ENCODE measurements at regions not wholly inside any gene's neighbourhood (a gene's known extent, or its start where the extent isn't known, plus 50 kb on each side); places are given as distances from the start of the nearest gene placed in this dataset.
"Not testable (repeated sequence)": the region's sequence is repeated elsewhere in the genome, so short reads cannot be mapped to it uniquely, and the experiment has no call there.

DNA sequence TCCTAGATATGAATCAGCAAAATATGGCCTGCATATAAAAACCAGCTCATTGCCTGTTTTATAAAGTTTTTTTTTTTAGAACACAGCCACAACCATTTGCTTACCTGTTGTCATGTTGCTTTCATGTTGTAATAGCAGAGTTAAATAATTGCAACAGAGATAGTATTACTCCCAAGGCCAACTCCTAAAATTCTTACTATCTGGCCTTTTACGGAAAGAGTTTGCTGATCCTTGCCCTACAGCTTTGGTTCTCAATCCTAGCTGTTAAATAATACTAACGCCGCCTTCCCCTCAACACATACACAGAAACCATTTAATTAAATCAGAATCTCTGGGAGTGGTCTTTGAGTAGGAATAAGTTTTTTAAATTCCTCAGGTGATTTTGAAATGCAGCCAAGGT lies 231.3 kb upstream of the TET2 start:
- H3K4me3 ChIP-seq (ENCODE audit: low read depth, low read length), result no peak overlapping the region
- TF ChIP-seq, protein P1, sequence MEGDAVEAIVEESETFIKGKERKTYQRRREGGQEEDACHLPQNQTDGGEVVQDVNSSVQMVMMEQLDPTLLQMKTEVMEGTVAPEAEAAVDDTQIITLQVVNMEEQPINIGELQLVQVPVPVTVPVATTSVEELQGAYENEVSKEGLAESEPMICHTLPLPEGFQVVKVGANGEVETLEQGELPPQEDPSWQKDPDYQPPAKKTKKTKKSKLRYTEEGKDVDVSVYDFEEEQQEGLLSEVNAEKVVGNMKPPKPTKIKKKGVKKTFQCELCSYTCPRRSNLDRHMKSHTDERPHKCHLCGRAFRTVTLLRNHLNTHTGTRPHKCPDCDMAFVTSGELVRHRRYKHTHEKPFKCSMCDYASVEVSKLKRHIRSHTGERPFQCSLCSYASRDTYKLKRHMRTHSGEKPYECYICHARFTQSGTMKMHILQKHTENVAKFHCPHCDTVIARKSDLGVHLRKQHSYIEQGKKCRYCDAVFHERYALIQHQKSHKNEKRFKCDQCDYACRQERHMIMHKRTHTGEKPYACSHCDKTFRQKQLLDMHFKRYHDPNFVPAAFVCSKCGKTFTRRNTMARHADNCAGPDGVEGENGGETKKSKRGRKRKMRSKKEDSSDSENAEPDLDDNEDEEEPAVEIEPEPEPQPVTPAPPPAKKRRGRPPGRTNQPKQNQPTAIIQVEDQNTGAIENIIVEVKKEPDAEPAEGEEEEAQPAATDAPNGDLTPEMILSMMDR (IDR thresholded peaks at IDR 0.05; ENCODE audit: low read depth, low read length), result no peak

DNA sequence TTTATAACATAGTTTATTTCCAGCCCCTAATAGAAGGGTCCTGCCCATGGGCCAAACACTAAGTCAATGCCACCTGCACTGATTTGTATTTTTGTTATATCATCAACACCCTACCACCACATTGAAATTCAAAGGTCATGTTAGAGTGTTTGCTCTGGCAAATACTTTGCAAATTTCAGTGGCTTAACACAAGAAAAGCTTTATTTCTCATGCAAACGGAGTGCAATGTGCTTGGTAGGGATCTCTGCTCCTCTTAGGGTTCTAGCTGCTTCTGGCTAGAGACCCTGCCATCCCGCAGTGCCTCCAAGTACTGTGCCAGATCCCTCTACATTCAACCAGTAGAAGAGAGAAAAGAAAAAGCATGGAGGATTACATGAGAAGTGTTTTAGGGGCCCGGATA lies 230.8 kb upstream of the TET2 start:
- TF ChIP-seq, protein P1 (IDR thresholded peaks at IDR 0.05; ENCODE audit: low read depth, low read length), result no peak
- no peak overlapping the region for H3K4me3 ChIP-seq (ENCODE audit: low read depth, low read length)

DNA sequence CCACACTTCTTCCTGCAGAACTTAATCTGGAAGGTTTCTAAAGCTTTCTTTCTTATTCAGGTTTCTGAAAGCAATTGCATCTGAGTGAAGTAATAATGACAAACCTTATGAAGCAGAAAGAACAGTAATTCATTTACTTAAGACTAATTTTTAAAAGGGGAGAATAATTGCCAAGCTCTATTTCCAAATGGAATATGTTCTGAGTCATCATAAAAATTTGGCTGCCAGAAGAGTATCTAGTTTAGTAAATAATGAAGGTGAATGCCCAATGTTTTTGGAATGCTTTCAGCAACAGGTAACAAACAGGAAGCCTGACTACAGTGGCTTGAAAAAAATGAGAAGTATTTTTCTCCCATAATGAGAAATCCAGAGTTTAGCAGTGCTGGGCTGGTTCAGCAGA lies 227.3 kb upstream of the TET2 start:
- TF ChIP-seq, protein P1 (IDR thresholded peaks at IDR 0.05; ENCODE audit: low read depth, low read length), result no peak
- H3K4me3 ChIP-seq (ENCODE audit: low read depth, low read length), result no peak overlapping the region

DNA sequence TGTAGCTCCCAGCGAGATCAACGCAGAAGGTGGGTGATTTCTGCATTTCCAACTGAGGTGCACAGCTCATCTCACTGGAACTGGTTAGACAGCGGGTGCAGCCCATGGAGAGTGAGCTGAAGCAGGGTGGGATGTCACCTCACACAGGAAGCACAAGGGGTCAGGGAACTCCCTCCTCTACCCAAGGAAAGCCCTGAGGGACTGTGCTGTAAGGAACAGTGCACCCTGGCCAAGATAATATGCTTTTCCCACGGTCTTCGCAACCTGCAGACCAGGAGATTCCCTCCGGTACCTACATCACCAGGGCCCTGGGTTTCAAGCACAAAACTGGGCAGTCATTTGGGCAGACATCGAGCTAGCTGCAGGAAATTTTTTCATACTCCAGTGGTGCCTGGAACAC lies 216.4 kb upstream of the TET2 start:
- no peak overlapping the region for H3K4me3 ChIP-seq (ENCODE audit: low read depth, low read length)
- TF ChIP-seq, protein P1 (IDR thresholded peaks at IDR 0.05; ENCODE audit: low read depth, low read length), result no peak

DNA sequence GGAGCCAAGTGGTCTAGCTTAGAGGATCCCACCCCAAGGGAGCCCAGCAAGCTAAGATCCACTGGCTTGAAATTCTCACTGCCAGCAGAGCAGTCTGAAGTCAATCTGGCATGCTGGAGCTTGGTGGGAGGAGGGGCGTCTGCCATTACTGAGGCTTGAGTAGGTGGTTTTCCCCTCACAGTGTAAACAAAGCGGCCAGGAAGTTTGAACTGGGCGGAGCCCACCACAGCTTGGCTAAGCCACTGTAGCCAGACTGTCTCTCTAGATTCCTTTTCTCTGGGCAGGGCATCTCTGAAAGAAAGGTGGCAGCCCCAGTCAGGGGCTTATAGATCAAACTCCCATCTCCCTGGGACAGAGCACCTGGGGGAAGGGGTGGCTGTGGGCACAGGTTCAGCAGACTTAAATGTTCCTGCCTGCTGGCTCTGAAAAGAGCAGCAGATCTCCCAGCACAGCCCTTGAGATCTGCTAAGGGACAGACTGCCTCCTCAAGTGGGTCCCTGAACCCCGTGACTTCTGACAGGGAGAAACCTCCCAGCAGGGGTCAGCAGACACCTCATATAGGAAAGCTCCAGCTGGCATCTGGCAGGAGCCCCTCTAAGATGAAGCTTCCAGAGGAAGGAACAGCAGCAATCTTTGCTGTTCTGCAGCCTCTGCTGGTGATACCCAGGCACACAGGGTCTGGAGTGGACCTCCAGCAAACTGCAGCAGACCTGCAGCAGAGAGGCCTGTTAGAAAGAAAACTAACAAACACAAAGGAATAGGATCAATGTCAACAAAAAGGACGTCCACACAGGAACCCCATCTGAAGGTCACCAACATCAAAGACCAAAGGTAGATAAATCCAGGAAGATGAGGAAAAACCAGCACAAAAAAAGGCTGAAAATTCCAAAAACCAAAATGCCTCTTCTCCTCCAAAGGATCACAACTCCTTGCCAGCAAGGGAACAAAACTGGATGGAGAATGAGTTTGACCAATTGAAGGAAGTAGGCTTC lies 215.6 kb upstream of the TET2 start:
- not testable (repeated sequence) for H3K4me3 ChIP-seq (ENCODE audit: low read depth, low read length)

DNA sequence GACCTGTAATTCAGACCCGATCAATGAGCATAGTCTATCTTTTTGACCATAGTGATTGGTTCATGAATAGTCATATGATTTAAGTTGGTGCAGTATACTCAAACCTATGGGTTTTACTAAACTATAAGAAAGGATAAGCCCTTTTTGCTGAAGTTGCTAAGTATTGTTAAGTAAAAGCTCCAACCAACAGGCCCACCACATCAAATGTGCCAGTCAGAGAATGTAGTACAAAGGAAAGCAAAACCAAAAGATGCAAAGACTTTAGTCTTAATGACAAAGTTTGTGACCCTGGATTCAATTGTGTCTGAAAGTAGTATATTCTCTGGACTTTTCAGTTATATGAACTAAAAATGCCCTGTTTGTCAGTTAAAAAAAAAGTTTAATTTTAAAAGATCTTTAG lies 208.1 kb upstream of the TET2 start:
- TF ChIP-seq, protein P1 (IDR thresholded peaks at IDR 0.05; ENCODE audit: low read depth, low read length), result no peak
- H3K4me3 ChIP-seq (ENCODE audit: low read depth, low read length), result no peak overlapping the region

DNA sequence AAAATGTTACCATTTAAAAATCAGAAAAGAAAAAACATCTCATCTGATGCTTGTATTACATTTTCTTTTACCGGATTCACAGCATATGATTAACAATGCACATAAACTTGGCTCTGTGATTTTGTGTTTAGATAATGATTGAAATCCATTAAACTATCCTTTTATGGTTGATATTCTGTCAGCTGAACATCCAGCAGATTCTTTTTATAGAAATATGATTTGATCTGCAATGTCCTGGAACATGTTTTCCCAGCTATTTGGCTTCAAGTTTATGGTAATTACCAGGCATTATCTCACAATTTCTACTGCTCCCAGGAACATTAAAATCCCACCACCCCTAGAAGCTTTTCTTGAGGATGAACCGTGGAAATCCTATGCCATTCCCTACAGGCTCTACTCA lies 205.7 kb upstream of the TET2 start:
- TF ChIP-seq, protein P1 (IDR thresholded peaks at IDR 0.05; ENCODE audit: low read depth, low read length), result no peak
- H3K4me3 ChIP-seq (ENCODE audit: low read depth, low read length), result no peak overlapping the region

Measured in WI38 (cell line).